Fibroblast of skin of right quadriceps (primary cell): ENCODE measurements at regions not wholly inside any gene's neighbourhood (a gene's known extent, or its start where the extent isn't known, plus 50 kb on each side); places are given as distances from the start of the nearest gene placed in this dataset.
A peak's percentile ranks its signal among the peaks of the same experiment; 100 is the strongest.

ENCODE experiments used
- DNase-seq: peaks from one replicate; pipeline ENCODE4 v3.0.0-alpha.2; 2013

DNA sequence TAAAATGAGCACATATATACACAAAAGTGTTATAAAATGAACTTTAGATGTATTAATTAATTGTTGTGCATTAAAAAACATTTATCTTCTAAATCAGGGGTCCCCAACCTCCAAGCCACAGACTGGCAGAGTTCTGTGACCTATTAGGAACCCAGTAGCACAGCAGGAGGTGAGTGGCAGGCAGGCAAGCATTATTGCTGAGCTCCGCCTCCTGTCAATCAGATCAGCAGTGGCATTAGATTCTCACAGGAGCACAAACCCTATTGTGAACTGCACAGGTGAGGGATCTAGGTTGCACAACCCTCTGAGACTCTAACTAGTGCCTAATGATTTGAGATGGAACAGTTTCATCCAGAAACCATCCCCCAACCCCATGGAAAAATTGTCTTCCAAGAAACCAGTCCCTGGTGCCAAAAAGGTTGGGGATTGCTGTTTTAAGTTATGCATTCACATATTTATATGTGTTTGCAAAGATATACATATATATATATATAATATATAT is 583.7 kb downstream of the KCNJ2 start:
- DNase-seq, result no peak

DNA sequence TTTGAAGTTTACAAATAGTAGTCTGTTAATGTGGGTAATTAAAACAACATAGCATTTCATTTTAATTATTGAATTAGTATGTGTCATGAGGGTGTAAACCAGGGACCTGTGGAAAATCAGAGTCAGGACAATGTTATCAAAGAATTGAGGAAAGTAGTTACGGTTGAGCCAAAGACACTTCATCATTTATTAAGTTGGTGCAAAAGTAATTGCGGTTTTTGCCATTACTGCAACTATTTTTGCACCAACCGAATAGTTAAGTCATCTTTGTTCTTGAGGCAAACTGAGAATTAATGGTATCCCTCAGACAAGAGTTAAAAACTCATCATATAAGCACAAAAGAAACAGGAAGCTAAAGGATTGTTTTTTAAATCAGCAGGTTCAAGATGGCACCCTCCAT is 593.7 kb downstream of the KCNJ2 start:
- DNase-seq, result no peak

DNA sequence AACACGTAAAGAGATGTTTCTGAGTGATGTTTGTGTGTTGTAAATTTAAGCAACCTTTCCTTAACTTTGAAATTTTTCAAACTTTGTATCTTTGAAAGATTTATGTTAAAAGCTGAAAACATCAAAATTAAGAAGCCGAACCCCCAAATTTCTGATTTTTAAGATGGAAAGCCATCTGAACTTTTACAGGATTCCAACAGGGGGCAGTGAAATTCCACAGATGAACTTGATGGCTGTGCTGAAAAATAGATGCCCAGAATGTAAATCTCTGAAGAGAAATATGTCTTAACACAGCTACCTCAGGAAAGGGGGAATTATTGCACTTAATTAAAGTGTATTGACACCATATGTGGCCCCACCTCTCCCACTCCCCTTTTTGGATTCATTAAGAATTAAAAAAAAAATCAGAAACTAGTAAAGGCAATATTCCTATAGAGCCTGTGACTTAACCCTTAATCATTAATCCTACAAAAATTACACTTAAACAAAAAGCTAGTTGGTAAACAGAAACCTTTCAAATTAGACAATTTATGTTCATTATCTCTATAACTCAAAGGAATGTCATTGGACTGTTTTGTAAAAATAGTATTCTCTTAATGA is 597.9 kb downstream of the KCNJ2 start:
- DNase-seq, result peak; percentile 28

DNA sequence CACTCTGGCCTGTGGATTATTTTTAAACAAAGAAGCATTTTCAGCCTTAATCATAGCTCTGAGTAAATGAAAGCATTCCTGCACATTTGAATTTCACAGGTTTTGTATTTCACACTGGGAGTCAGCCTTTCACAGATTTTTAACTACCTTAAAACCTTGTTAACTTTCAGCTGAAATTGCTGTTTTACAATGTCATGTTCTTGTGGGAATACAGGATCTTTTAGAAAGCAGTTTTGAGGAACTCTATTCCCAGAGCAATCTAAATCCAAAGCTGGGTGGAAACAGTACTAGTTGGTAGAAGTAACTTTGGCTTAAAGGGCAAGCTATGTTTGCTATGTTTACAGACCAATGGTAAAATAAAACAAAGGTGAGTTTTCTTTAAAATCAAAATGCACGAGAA is 600.6 kb downstream of the KCNJ2 start:
- no peak for DNase-seq

DNA sequence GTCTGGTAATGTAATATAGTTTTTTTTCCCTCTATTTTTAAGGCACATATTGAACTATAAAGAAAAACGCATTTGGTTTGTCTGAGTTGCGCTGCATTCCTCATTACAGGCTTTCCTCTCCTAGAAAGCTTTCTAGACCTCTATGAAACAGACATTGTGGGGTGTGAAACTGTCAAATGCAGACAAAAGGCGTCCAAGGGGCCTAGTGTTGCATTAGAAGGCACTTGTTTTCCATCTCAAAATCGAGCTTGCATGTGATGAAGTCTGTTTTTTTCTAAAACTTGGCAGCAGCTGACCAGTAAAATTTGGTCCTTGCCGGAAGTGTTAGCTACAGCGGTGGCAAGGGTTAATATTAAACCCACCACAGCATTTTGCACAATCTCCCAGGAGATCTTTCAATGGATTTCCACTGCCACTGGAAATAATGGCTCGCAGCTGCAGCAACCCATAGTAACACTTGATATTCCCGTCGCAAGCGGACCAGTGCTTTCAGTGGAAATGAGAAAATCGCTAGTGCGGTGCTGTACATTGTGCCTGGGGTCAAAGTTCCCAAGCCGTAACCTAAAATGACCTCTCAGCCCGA is 602.6 kb downstream of the KCNJ2 start:
- no peak for DNase-seq

DNA sequence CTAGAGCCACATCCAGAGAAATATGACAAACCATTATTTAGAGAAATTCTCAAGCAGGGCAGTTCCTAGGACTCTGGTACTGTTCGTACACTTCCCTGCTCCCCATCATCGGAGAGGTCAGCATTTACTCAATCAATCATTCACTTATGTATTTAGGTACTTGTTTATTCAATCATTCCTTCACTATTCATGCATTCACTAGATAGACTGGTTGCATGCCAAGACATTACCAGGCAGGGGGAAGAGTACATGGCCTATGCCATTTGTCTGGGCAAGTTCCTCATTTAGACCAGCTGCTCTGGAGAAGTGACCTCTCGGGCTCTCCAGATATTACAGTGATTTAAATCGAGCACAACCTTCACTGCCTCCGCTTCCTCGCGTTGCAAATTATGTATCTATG is 603.4 kb downstream of the KCNJ2 start:
- no peak for DNase-seq

DNA sequence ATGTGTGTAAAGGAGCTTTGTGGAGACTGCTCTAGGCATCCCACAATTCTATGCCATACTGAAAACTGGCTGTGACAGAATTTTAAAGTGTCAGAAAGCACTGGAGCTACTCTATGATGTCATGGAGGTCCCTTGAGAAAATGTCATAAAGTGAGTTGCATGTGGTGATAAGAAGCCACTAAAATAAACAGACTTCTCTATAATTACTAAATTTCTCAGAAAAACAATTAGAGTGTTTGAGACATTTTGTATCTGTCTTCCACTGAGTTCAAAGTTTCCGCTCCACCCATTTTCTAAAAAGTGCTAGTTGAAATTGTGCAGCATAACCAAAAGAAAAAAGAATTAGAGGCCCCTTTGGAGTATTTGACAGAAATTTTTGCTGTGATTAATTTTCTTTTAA is 603.9 kb downstream of the KCNJ2 start:
- DNase-seq, result no peak

DNA sequence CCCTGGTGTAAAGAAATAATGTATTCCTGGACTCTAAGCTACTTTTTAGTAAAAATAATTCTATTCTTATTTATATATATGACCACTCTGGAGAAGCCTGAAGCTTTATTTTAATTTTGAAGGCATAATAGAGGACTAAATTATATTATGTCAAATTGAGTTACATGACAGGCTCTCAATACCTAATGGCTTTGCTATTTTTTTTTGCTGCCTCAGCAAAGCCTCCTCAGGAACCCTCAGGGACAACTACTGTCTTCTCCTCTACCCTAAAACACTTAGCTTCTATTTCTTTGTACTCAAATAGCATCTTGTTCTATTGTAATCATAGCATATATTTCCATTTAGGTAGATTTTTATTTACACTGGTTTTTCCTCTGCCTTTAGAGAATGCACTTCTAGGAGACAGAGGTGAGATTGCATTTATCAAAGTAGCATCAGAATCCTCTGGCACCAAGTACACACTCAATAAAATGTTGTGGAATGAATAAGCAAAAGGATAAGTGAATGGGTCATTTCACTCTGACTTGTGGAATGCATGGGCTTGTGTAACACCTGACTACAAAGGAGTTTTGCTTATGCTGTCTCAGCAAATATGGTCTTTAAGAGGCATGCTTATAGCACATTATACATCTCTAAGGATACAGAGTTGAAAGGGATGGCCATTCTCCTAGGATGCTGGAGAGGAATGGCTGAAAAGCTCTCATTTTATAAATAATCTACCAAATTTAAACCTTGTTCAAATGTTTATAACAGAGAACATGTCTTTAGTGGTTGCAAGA is 605.2 kb downstream of the KCNJ2 start:
- DNase-seq, result no peak

DNA sequence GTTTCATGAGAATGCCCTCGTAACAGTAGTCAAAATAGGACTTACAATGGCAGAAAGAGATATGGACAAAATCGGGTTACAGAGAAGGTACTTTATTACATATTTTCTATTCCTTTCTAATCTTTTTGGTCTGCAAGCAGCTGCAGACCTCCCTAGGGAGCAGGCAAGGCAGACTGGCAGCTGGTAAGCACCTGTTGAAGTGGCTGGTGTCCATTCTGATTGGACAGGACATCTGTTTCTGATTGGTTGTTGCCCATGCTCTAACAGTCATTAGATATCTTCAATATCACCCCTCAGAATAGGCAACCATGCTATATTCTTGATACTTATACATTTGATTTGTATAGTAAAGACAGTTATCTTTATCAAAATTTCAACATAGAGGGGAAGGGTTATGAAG is 606.3 kb downstream of the KCNJ2 start:
- no peak for DNase-seq

DNA sequence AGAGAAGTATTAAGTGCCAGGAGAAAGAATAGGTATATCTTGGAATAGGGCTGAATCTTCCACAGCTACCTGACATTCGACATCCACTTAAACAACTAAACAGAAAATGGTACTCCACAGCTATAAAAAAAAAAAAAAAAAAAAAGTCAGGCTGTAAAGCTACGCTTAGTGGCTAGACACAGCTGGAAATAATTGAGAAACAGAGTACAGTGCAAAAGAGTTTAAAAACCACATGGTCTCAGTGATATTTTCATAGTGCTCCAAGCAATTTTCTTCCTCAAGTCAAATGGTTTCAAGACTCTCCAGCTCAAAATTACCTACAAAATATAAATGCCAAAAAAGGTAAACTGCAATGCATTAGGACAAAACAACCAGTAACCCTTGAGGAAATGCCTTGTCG is 607.1 kb downstream of the KCNJ2 start:
- DNase-seq, result no peak

DNA sequence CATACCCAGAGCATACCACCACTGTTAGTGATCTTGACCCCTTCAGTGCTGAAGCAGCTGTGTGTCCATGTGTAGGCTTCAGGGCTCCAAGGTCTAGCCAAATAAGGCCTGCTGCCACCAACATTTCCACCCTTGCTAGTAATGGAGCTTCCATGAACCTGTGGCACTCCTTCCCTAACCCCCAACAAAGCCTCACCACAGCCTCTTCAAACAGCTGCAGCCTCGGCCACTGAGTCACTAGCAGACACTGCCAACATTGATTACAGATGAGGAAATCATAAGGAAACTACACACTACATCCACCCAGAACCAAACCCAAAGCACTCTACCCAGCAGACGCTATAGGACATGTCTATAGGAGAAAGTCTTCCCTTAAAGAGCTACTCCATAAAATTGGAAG is 610.7 kb downstream of the KCNJ2 start:
- no peak for DNase-seq

DNA sequence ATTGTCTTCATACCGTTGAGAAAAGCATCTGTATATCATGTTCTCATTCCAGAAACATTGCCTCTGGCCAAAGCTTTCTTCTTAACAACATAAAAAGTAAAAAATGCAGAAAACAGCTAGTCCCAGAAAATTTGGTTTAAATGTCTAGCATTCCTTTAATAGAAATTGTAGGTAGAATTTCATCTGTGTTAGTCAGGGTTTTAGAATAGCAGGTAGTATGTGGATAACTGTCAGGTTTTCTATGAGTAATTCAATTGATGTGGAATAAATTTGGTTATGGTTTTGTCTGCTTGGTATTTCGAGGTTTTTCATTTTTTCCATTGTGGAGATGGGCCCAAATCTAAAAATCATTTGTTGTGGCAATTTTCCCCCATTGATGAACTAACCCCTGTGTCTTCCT is 616.7 kb downstream of the KCNJ2 start:
- DNase-seq, result no peak

DNA sequence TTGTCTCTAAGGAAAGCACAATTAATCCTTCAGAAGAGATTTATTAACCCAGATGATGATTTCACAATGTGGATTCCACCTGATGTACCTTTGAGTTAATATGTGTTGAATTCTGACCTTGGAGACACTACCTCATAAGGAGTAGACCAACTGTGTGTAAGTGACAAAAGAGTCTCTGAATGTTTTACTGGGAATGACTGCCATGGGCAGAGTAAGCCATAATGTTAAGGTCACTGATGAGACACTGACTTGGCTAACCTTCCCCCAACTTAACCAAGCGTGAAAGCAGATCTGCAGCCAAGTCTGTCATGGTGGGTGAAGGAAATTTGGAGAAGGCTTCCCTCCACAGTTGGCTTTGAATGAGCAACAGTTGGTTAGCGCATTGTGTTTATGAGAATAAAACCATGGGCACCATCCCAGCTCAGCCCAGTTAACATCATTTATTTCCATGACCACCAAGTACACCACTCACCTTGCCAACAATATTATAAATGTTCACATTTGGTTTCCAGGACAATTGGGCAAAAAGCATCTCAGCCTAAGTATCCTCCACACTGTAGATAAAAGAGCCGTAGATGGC is 618.5 kb downstream of the KCNJ2 start:
- DNase-seq, result no peak

DNA sequence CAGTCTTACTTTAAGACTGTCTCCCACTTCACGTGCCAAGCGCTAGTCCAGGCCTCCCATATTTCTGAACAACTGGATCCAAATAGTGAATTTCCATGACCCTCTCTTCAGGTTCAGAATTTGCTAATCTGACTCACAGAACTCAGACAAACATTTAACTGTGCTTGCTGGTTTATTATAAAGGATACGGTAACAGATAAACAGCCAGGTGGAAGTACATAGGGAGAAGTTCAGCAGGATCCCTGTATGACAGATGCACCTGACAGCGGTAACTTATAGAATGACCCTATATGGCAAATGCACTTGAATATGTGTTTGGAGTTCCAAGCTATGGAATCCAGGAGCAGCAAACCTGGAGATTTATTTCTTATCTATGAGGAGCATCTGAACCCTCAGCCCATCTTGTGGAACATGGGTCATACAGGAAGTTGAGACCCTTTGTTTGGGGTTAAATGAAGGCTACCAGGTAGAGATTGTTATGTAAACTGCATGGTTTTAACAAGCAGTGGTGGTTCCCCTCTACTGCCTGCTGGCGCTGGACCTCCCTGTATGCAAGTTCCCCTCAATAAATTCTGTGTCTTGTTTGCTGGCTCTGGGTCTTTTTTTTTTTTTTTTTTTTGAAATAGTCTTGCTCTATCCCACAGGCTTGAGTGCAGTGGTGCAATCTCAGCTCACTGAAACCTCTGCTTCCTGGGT is 622.6 kb downstream of the KCNJ2 start:
- DNase-seq, result no peak

DNA sequence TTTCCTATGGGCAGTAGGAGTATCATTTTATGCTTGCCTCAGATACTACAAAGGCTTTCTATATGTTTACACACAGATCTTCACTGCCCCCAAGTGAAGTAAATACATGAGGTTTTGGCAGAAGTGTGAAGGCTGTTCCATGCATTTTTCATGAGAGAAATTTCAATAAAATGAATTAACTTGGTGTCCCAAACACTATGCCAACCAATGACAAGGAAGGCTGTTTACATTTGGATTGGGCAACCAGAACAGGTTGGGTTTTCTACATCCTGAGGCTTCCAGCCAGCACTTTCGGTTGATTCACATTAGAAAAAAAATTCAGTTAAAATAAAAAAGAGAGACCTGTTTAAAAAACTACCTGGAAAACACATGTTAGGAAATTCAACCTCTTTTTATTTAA is 625.4 kb downstream of the KCNJ2 start:
- no peak for DNase-seq

DNA sequence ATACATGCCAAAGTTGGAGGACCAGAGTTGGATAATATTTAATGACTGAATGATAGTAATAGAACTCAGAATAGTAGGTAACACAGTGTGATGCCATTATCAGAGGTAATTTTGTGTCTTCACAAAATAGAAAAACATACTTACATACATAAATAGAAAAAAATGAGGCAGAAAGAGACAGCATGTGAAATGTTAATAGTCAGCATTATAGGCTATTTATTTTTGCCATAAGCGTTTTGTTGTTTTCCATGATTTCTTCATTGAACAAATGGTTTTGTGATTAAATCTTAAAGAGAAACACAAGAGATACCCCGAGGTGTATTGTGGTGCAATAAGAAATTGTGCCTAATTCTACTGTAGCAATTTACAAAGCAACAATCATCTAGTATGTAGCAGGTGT is 626.3 kb downstream of the KCNJ2 start:
- DNase-seq, result no peak

DNA sequence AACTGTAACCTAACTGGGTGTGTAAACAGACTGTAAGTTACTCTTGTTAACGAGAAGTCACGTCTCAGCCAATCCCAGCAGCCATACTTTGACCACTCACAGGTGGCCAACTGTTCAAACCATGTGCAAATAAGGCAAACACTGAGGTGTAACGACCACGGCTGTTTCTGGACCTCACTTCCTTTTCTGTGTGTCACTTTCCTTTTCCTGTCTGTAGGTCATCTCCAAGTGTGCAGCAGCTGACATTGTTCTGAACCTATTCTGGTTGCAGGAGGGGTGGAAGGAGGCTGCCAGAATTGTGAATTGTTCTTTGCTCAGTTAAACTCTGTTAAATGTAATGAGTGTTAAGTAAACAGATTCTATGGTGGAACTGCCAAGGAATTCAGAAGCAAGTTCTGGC is 627.4 kb downstream of the KCNJ2 start:
- DNase-seq, result no peak

DNA sequence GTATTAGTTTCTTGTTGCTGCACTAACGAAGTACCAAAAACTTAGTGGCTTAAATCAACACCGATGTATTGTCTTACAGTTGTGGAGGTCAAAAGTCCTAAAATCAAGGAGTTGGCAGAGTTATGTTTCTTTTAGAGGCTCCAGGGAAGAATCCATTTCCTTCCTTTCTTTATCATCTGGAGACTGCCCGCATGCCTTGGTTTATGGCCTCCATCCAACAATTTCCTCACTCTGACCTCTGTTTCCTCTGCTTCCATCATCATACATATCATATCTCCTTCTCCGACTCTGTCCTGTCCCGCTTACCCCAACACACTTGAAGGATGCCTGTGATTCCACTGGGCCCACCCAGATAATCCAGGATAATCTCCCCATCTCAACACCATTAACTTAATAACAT is 627.8 kb downstream of the KCNJ2 start:
- no peak for DNase-seq

DNA sequence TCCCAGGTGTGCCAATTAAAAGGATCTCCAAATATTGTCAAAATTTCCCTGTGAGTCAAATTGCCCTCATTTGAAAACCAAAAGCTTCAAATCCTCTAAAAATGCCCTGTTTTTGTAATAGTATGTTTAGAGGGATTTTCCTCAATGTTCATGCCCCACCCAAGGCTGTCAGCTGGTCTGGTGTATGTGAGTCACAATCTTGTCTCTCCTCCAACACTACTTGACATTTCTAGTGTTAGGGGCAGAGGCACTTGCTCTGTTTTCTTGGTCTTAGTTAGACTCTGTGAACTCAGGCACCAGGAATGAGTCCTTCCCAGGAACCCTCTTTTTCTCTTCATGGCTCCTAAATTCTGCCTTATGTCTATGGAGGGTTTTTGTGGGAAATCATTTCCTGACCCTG is 634.8 kb downstream of the KCNJ2 start:
- DNase-seq, result no peak

DNA sequence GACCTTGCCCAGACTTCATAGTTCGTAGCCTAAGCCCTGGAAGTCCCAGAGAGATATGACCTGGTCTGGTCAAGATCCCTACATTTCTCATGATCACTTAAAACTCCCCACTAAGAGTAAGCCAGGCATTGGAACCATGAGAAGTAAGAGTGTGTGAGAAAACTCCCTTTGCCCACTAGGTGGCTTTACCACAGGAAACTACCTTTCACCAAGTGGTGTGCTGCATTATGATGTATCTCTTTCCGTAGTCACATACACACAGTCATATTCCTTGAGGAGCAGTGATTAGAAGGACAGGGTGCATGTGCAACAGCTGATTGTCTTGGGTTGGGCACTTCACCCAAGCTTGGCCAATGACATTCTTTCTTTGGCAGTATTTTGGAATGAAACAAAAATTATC is 639.3 kb downstream of the KCNJ2 start:
- DNase-seq, result no peak

DNA sequence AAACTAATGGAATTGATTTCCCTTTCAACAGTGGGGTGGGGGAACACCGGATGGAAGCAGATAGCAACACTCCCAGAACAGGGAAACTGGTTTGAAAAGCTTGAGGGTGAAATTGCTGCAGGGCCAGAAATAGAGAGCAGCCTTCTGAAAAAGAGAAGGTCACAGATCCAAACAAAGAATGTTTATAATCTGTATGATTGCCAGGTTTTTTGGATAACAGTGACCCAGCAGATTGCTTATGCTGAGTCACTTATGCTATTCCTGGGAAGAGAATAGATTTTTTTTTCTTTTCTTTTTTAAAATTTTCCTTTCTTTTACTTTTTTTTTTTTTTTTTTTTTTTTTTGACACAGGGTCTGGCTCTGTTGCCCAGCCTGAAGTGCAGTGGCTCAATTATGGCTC is 641.3 kb downstream of the KCNJ2 start:
- DNase-seq, result peak; percentile 17

DNA sequence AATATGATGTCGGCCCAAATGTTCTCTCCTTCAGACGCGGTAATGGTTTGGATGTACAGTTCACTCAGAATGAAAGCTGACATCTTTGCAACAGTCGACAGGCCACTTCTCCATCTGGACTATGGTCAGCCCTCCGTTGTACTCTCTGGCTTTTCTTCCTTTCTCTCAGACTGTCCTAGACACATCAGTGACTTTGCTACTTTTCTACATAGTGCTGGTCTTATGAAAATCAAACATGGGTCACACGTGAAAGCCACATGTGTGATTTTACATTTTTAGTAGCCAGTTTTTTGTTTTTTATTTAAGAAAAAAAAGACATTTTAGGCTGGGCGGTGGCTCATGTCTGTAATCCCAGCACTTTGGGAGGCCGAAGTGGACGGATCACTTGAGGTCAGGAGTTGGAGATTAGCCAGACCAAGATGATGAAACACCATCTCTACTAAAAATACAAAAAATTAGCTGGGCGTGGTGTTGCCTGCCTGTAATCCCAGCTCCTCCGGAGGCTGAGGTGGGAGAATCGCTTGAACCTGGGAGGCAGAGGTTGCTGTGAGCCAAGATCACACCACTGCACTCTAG is 644.1 kb downstream of the KCNJ2 start:
- DNase-seq, result peak; percentile 4

DNA sequence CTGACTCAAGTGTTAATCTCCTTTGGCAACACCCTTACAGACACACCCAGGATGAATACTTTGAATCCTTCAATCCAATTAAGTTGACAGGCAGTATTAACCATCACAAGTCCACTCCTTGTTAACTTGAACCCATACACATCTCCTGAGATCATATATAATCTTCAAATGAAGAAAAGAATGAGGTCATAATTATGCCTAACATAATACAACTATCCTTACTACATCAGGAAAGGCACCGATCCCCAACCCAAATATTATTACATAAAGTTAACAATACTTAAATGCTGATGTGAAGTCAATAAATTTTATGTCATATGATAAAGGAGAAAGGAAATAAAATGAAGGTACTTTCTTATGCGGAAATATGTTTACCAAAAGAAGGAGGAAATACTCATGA is 649.9 kb downstream of the KCNJ2 start:
- no peak for DNase-seq
